ENCODE measurements at regions not wholly inside any gene's neighbourhood (a gene's known extent, or its start where the extent isn't known, plus 50 kb on each side); places are given as distances from the start of the nearest gene placed in this dataset.
"Not testable (repeated sequence)": the region's sequence is repeated elsewhere in the genome, so short reads cannot be mapped to it uniquely, and the experiment has no call there.

- H3K9me3 Mint-ChIP-seq = peaks cover 7% of the 10 kb centered on the region
Observed at GRCh38 chr6:10174761-10175160, 240.1 kb downstream of the TFAP2A start.

GRCh38 chr6:10174056-10174455, 240.8 kb downstream of the TFAP2A start:
- no peak overlapping the region for H3K4me3 Mint-ChIP-seq
- peaks cover 7% of the 10 kb centered on the region for H3K9me3 Mint-ChIP-seq
- H3K36me3 Mint-ChIP-seq (ENCODE audit: low read depth) = no peaks in the 10 kb centered on the region
- H3K27me3 Mint-ChIP-seq = no peaks in the 10 kb centered on the region
- ChIA-PET CTCF (no interaction called here), POLR2A (no interaction called here)
- H3K4me1 Mint-ChIP-seq = no peaks in the 10 kb centered on the region
- no peak overlapping the region for H3K27ac Mint-ChIP-seq
- no peak for DNase-seq

More at GRCh38 chr6:10174761-10175160, 240.1 kb downstream of the TFAP2A start:
- Mint-ChIP-seq H3K27ac (no peak overlapping the region), H3K27me3 (no peaks in the 10 kb centered on the region), H3K4me1 (no peaks in the 10 kb centered on the region), H3K4me3 (no peak overlapping the region), H3K36me3 (ENCODE audit: low read depth) (no peaks in the 10 kb centered on the region)
- ChIA-PET POLR2A (no interaction called here), CTCF (no interaction called here)
- no peak for DNase-seq

GRCh38 chr6:10171706-10172105, 243.2 kb downstream of the TFAP2A start:
- H3K27me3 Mint-ChIP-seq; H3K36me3 Mint-ChIP-seq (ENCODE audit: low read depth); DNase-seq; H3K27ac Mint-ChIP-seq; POLR2A ChIA-PET; H3K4me1 Mint-ChIP-seq; H3K4me3 Mint-ChIP-seq; CTCF ChIA-PET; H3K9me3 Mint-ChIP-seq: not testable (repeated sequence)

- H3K27me3 Mint-ChIP-seq = no peaks in the 10 kb centered on the region
- H3K27ac Mint-ChIP-seq = no peak overlapping the region
- H3K36me3 Mint-ChIP-seq (ENCODE audit: low read depth) = no peaks in the 10 kb centered on the region
- H3K4me3 Mint-ChIP-seq = no peak overlapping the region
- no peaks in the 10 kb centered on the region for H3K4me1 Mint-ChIP-seq
- ChIA-PET POLR2A (no interaction called here), CTCF (no interaction called here)
- peaks cover 7% of the 10 kb centered on the region for H3K9me3 Mint-ChIP-seq
- DNase-seq = no peak
Observed at GRCh38 chr6:10170816-10171215, 244.1 kb downstream of the TFAP2A start.

- Mint-ChIP-seq H3K27me3 (no peaks in the 10 kb centered on the region), H3K4me3 (no peak overlapping the region), H3K27ac (no peak overlapping the region), H3K36me3 (ENCODE audit: low read depth) (no peaks in the 10 kb centered on the region), H3K4me1 (no peaks in the 10 kb centered on the region), H3K9me3 (peaks cover 1% of the 10 kb centered on the region)
- ChIA-PET CTCF (no interaction called here), POLR2A (no interaction called here)
- DNase-seq = no peak
Observed at GRCh38 chr6:10166031-10166430, 248.8 kb downstream of the TFAP2A start.

GRCh38 chr6:10163203-10163962, 251.5 kb downstream of the TFAP2A start:
- Mint-ChIP-seq H3K27ac (no peak overlapping the region), H3K4me3 (no peak overlapping the region), H3K27me3 (no peaks in the 10 kb centered on the region), H3K4me1 (no peaks in the 10 kb centered on the region), H3K9me3 (no peaks in the 10 kb centered on the region), H3K36me3 (ENCODE audit: low read depth) (no peaks in the 10 kb centered on the region)
- DNase-seq = no peak
- POLR2A ChIA-PET = no interaction called here
- CTCF ChIA-PET = interaction anchor here (0.5 kb wide), 1 partner anchor 315 kb away, joined by 4 read pairs; no protein-coding TSS in a partner anchor

- H3K4me1 Mint-ChIP-seq = no peaks in the 10 kb centered on the region
- H3K27me3 Mint-ChIP-seq = no peaks in the 10 kb centered on the region
- CTCF ChIA-PET = no interaction called here
Observed at GRCh38 chr6:10156875-10157274, 258.0 kb downstream of the TFAP2A start.

GRCh38 chr6:10154251-10154650, 260.6 kb downstream of the TFAP2A start:
- DNase-seq = no peak
- Mint-ChIP-seq H3K36me3 (ENCODE audit: low read depth) (no peaks in the 10 kb centered on the region), H3K27ac (no peak overlapping the region), H3K4me1 (no peaks in the 10 kb centered on the region), H3K27me3 (no peaks in the 10 kb centered on the region), H3K4me3 (no peak overlapping the region), H3K9me3 (peaks cover 2% of the 10 kb centered on the region)
- CTCF ChIA-PET = no interaction called here
- POLR2A ChIA-PET = no interaction called here

More at GRCh38 chr6:10156875-10157274, 258.0 kb downstream of the TFAP2A start:
- Mint-ChIP-seq H3K36me3 (ENCODE audit: low read depth) (no peaks in the 10 kb centered on the region), H3K9me3 (peaks cover 2% of the 10 kb centered on the region), H3K27ac (no peak overlapping the region), H3K4me3 (no peak overlapping the region)
- POLR2A ChIA-PET = no interaction called here
- no peak for DNase-seq

GRCh38 chr6:10151144-10151915, 263.5 kb downstream of the TFAP2A start:
- ChIA-PET POLR2A (no interaction called here), CTCF (no interaction called here)
- DNase-seq = no peak
- Mint-ChIP-seq H3K27me3 (no peaks in the 10 kb centered on the region), H3K4me3 (no peak overlapping the region), H3K27ac (no peak overlapping the region), H3K4me1 (no peaks in the 10 kb centered on the region), H3K9me3 (no peaks in the 10 kb centered on the region), H3K36me3 (ENCODE audit: low read depth) (no peaks in the 10 kb centered on the region)

- Mint-ChIP-seq H3K4me1 (no peaks in the 10 kb centered on the region), H3K4me3 (no peak overlapping the region), H3K27ac (no peak overlapping the region), H3K9me3 (no peaks in the 10 kb centered on the region), H3K27me3 (no peaks in the 10 kb centered on the region), H3K36me3 (ENCODE audit: low read depth) (no peaks in the 10 kb centered on the region)
- ChIA-PET CTCF (no interaction called here), POLR2A (no interaction called here)
- no peak for DNase-seq
Observed at GRCh38 chr6:10149603-10150002, 265.3 kb downstream of the TFAP2A start.

GRCh38 chr6:10146715-10147451, 268.0 kb downstream of the TFAP2A start:
- Mint-ChIP-seq H3K27me3 (no peaks in the 10 kb centered on the region), H3K4me3 (no peak overlapping the region), H3K9me3 (no peaks in the 10 kb centered on the region), H3K4me1 (no peaks in the 10 kb centered on the region), H3K36me3 (ENCODE audit: low read depth) (no peaks in the 10 kb centered on the region), H3K27ac (no peak overlapping the region)
- CTCF ChIA-PET = no interaction called here
- POLR2A ChIA-PET = no interaction called here
- DNase-seq = no peak

GRCh38 chr6:10144772-10145171, 270.1 kb downstream of the TFAP2A start:
- Mint-ChIP-seq H3K36me3 (ENCODE audit: low read depth) (no peaks in the 10 kb centered on the region), H3K27ac (no peak overlapping the region), H3K4me3 (no peak overlapping the region), H3K27me3 (no peaks in the 10 kb centered on the region), H3K4me1 (no peaks in the 10 kb centered on the region), H3K9me3 (no peaks in the 10 kb centered on the region)
- CTCF ChIA-PET = no interaction called here
- DNase-seq = no peak
- POLR2A ChIA-PET = no interaction called here

- Mint-ChIP-seq H3K27me3 (no peaks in the 10 kb centered on the region), H3K4me3 (no peak overlapping the region), H3K4me1 (no peaks in the 10 kb centered on the region), H3K27ac (no peak overlapping the region), H3K9me3 (no peaks in the 10 kb centered on the region), H3K36me3 (ENCODE audit: low read depth) (no peaks in the 10 kb centered on the region)
- no peak for DNase-seq
- POLR2A ChIA-PET = no interaction called here
- CTCF ChIA-PET = no interaction called here
Observed at GRCh38 chr6:10141746-10142443, 273.0 kb downstream of the TFAP2A start.

Data from activated CD4-positive, alpha-beta T cell treated with anti-CD3 and anti-CD28 coated beads, Interleukin-2, amount 10 ng/mL, durations not matched to agents 7 days and 5 days (primary cell).